ENCODE measurements at regions not wholly inside any gene's neighbourhood (a gene's known extent, or its start where the extent isn't known, plus 50 kb on each side); places are given as distances from the start of the nearest gene placed in this dataset.

GRCh38 chr7:110075450-110075849, 1015.5 kb upstream of the LRRN3 start:
- no peak for TF ChIP-seq GATA3 (IDR thresholded peaks at IDR 0.05; ENCODE audit: low read depth, low read length)
- no peak for TF ChIP-seq GATA2 (IDR thresholded peaks at IDR 0.05; ENCODE audit: low read depth, low read length)

All from SH-SY5Y (cell line).